ENCODE measurements at regions not wholly inside any gene's neighbourhood (a gene's known extent, or its start where the extent isn't known, plus 50 kb on each side); places are given as distances from the start of the nearest gene placed in this dataset.

DNA sequence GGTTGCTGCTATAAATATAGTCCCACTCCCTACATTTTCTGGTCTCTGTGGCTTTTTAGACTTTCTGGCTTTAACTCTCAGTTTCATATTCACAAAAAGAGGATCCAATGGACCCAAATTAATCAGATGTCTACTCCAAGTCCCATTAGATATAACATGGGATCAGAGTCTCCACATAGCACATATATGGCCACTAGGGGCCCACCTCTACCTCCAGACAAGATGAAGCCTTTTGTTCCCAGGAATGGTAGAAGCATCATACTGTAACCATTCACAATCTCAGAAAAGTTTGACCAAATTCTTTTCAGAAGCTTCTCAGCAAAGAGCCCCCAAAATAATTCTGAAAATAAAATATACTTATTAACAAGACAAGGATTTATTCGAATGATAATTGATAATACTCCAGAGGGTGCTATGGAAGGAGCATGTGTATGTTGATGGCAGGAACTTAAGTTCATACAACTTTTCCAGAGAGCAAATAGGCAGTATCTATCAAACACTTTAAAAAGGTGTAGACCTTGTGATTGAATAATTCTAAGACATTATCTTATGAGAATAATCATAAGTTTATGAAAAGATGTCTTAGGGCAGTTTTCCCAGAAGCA is 382.3 kb upstream of the CRIM1 start:
- TF ChIP-seq, protein P1, sequence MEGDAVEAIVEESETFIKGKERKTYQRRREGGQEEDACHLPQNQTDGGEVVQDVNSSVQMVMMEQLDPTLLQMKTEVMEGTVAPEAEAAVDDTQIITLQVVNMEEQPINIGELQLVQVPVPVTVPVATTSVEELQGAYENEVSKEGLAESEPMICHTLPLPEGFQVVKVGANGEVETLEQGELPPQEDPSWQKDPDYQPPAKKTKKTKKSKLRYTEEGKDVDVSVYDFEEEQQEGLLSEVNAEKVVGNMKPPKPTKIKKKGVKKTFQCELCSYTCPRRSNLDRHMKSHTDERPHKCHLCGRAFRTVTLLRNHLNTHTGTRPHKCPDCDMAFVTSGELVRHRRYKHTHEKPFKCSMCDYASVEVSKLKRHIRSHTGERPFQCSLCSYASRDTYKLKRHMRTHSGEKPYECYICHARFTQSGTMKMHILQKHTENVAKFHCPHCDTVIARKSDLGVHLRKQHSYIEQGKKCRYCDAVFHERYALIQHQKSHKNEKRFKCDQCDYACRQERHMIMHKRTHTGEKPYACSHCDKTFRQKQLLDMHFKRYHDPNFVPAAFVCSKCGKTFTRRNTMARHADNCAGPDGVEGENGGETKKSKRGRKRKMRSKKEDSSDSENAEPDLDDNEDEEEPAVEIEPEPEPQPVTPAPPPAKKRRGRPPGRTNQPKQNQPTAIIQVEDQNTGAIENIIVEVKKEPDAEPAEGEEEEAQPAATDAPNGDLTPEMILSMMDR (IDR thresholded peaks at IDR 0.05): peak in 8 of 9 donors; percentile 15 to 61 (median 46)
- WGBS, 2 donors: 12 to 20% methylated on average over 1 of the region's 1 CpG
- H3K27me3 ChIP-seq: no peaks in the 10 kb centered on the region
- intact Hi-C loops (cut with DNase I): loop anchor here in 1 of 10 donors (10.0 kb wide), 2 partner anchors 382 to 692 kb away; partner anchors contain the start of gene CRIM1
- no peak overlapping the region for H3K4me3 ChIP-seq
- DNase-seq (no peak), ATAC-seq (peak in 6 of 8 donors; percentile 67 to 91 (median 79))
- no peaks in the 10 kb centered on the region for H3K36me3 ChIP-seq
- no peaks in the 10 kb centered on the region for H3K9me3 ChIP-seq
- no peaks in the 10 kb centered on the region for H3K4me1 ChIP-seq
- H3K27ac ChIP-seq: peak overlapping the region; percentile 34 to 75 (median 60)

DNA sequence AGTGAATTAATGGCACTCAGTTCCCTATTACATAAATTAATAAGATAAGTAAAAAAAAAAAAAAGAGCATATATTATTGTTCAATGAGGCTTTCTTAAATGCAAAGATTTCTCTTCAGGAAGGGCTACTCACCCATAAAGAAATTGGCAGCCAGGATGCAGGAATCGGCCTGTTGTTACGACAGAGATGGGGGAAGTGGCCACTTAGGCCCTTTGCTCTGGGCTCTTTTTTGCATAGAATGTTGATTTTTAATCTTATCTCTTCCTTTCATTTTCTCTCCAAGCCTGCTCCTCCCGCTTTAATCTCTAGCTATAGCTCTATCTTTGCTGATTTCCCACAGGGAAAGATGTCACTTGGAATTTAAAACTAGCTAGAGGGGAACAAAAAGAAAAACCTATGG is 391.8 kb upstream of the CRIM1 start:
- Histone ChIP-seq H3K36me3 (no peaks in the 10 kb centered on the region), H3K4me1 (no peaks in the 10 kb centered on the region), H3K27ac (no peak overlapping the region), H3K27me3 (no peaks in the 10 kb centered on the region), H3K9me3 (peaks cover 0 to 20% (median 0%) of the 10 kb centered on the region in 11 donors), H3K4me3 (no peak overlapping the region)
- intact Hi-C loops (cut with DNase I): no loop called here
- ATAC-seq (no peak), DNase-seq (no peak)
- WGBS, 2 donors: 33 to 42% methylated on average over 3 of the region's 3 CpGs
- TF ChIP-seq, protein P1 (IDR thresholded peaks at IDR 0.05): no peak

DNA sequence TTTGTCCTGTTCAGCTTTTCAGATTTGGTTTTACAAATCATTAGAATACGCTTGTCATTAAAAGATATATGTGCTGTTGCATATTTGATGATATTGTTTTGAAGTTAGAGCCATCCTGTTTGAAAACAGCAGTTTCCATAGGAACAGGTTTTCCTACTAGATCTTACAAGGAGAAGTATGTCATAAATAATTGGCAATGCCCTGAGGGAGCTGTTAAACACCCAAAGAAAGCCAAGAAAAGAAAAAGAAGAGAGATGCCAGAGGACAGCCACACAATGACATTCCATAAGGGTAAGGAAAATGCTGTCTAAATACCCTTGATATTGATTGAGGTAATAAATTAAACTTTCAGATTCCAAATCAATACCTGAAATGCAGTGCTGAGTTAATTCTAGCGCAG is 392.2 kb upstream of the CRIM1 start:
- TF ChIP-seq, protein P1 (IDR thresholded peaks at IDR 0.05): no peak
- 91 to 93% methylated on average over 2 of the region's 2 CpGs for WGBS, 2 donors
- Histone ChIP-seq H3K9me3 (peaks cover 0 to 20% (median 0%) of the 10 kb centered on the region in 11 donors), H3K4me3 (no peak overlapping the region), H3K4me1 (no peaks in the 10 kb centered on the region), H3K27me3 (no peaks in the 10 kb centered on the region), H3K36me3 (no peaks in the 10 kb centered on the region), H3K27ac (no peak overlapping the region)
- no peak for ATAC-seq
- intact Hi-C loops (cut with DNase I): no loop called here
- DNase-seq: no peak

DNA sequence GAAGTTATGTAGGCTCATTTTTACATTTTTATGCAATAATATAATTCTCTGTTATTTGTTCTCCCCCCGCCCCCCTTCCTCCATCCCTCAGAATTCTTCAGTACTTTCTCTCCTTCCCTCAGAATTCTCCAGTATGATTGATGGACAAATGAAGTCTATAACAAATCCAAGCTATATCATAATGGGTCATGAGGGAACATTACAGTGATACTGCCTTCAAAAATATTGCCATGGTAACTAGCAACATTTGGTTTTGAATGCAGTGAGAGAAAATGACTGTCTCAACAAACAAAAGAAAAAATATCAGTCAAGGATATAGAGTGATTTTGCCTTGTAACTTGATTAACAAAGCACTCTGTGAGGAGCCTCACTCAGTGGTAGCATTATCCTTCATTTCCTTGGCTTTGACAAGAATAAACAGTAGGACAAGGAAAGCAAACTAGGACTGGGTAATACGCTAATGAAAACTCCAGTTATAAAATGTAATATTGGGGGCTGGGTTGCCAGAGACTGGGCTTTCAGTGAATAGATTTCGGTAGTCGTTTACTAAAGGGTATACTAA is 392.9 kb upstream of the CRIM1 start:
- TF ChIP-seq, protein P1 (IDR thresholded peaks at IDR 0.05): no peak
- WGBS, 2 donors: 87 to 92% methylated on average over 4 of the region's 4 CpGs
- no peak for ATAC-seq
- no peak for DNase-seq
- H3K4me1 ChIP-seq: no peaks in the 10 kb centered on the region
- no peak overlapping the region for H3K27ac ChIP-seq
- H3K9me3 ChIP-seq: peaks cover 0 to 20% (median 0%) of the 10 kb centered on the region in 11 donors
- no peaks in the 10 kb centered on the region for H3K36me3 ChIP-seq
- H3K27me3 ChIP-seq: no peaks in the 10 kb centered on the region
- no peak overlapping the region for H3K4me3 ChIP-seq
- intact Hi-C loops (cut with DNase I): no loop called here

Data from heart right ventricle (tissue), 16 donors.